Stimulated activated CD8-positive, alpha-beta memory T cell treated with anti-CD3 and anti-CD28 coated beads, Interleukin-2, amount 100 ng/mL, for 48 hours (primary cell): ENCODE measurements at regions not wholly inside any gene's neighbourhood (a gene's known extent, or its start where the extent isn't known, plus 50 kb on each side); places are given as distances from the start of the nearest gene placed in this dataset.

Experiments
- DNase-seq, 2 donors: peaks; one replicate each; pipeline ENCODE4 v3.0.0-alpha.2; 2020; ENCODE audit warnings: low read depth in 2 of 2

- DNase-seq: no peak
Observed at GRCh38 chr9:108645520-108645919, 210.3 kb downstream of the ACTL7B start.

- no peak for DNase-seq
Observed at GRCh38 chr9:108643731-108644510, 211.9 kb downstream of the ACTL7B start.

- no peak for DNase-seq
Observed at GRCh38 chr9:108642871-108643270, 212.9 kb downstream of the ACTL7B start.

- no peak for DNase-seq
Observed at GRCh38 chr9:108640230-108640629, 215.6 kb downstream of the ACTL7B start.

- DNase-seq: no peak
Observed at GRCh38 chr9:108639696-108640095, 216.1 kb downstream of the ACTL7B start.

GRCh38 chr9:108639091-108639490 lies 216.7 kb downstream of the ACTL7B start:
- no peak for DNase-seq

GRCh38 chr9:108637340-108637739 lies 218.4 kb downstream of the ACTL7B start:
- no peak for DNase-seq

- no peak for DNase-seq
Observed at GRCh38 chr9:108636013-108636412, 219.8 kb downstream of the ACTL7B start.

GRCh38 chr9:108634672-108635462 lies 220.9 kb downstream of the ACTL7B start:
- DNase-seq: no peak

- DNase-seq: no peak
Observed at GRCh38 chr9:108634204-108634603, 221.6 kb downstream of the ACTL7B start.

GRCh38 chr9:108631496-108632285 lies 224.1 kb downstream of the ACTL7B start:
- no peak for DNase-seq

- no peak for DNase-seq
Observed at GRCh38 chr9:108628316-108628715, 227.5 kb downstream of the ACTL7B start.

- no peak for DNase-seq
Observed at GRCh38 chr9:108626743-108627142, 229.0 kb downstream of the ACTL7B start.

- DNase-seq: no peak
Observed at GRCh38 chr9:108621991-108622855, 233.6 kb downstream of the ACTL7B start.

GRCh38 chr9:108620767-108621166 lies 235.0 kb downstream of the ACTL7B start:
- DNase-seq: no peak

- DNase-seq: no peak
Observed at GRCh38 chr9:108618906-108619550, 236.8 kb downstream of the ACTL7B start.

- DNase-seq: no peak
Observed at GRCh38 chr9:108617676-108618075, 238.1 kb downstream of the ACTL7B start.

- no peak for DNase-seq
Observed at GRCh38 chr9:108615152-108615551, 240.6 kb downstream of the ACTL7B start.

GRCh38 chr9:108612513-108612912 lies 243.3 kb downstream of the ACTL7B start:
- DNase-seq: no peak

GRCh38 chr9:108609897-108610253 lies 245.9 kb downstream of the ACTL7B start:
- DNase-seq: no peak
